ENCODE measurements at regions not wholly inside any gene's neighbourhood (a gene's known extent, or its start where the extent isn't known, plus 50 kb on each side); places are given as distances from the start of the nearest gene placed in this dataset.

DNA sequence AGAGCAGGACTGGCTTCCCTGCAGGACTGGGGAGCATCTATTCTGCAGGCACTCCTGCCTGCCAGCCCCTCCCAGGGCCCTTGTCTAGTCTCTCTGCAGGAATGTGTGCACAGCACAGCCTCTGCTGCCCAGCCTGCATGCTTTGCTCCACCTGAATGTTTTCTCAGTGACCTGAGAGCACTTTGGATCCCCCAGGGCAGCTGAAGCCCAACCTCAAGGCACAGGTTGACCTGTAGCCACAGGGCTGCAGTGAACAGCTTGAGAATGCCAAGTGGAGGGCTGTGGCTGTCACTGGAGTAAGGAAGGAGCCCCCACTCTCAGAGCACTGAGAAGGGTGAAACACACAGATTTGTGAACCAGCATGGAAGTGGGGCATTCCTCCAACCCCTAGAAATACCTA is 760.2 kb downstream of the STIM2 start:
- TF ChIP-seq CTCF (IDR thresholded peaks at IDR 0.05; ENCODE audit: low read depth, low read length, poor library complexity, severe bottlenecking) = no peak
- no peak for TF ChIP-seq EZH2phosphoT487 (IDR thresholded peaks at IDR 0.05; ENCODE audit: borderline replicate concordance, low read length)

Measured in DOHH2 (cell line).